Hematopoietic multipotent progenitor cell treated with erythropoietin and hydrocortisone succinate and interleukin-3 and kit ligand, for 15 days (in vitro differentiated cells): ENCODE measurements at regions not wholly inside any gene's neighbourhood (a gene's known extent, or its start where the extent isn't known, plus 50 kb on each side); places are given as distances from the start of the nearest gene placed in this dataset.

Experiments used
- DNase-seq: peaks from one replicate; pipeline ENCODE4 v3.0.0-alpha.2; 2015; ENCODE audit warnings: low spot score

GRCh38 chr4:22103768-22104167 is 155.2 kb upstream of the KCNIP4 start:
- no peak for DNase-seq

DNA sequence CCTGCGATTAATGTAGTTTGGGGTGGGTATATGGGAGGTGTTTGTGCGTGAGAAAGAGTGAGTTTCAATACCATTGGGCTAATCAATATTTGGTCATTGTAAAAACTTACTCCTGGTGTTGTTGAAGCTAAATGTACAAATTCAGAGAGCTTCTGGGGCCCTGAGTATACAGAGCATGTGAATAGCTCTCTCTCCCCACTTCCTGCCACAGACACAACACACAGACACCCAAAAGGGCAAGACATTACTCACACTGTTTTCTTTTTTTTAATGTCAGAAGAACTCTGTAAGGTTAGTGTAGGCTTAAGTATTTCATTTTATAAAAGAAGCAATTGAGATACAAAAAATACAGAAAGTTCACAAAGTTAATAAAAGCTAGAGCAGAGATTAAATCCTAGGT is 151.3 kb upstream of the KCNIP4 start:
- DNase-seq, result no peak

DNA sequence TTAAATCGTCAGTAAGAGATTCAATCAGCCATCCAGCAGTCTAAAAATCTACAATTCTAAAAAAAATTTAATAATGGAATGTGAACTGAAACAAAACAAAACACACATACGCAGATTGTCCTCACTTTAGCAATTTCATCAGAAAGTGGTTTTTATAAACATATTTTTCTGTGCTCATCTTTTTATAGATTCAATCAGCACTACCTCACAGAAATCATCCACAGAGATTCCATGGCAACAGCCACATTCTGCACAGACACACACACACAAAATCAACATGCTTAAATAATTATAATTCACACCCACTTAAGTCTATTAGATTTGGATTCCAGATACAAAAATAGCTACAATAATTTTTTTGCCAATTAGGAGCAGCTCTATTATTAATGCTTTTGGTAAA is 149.0 kb upstream of the KCNIP4 start:
- no peak for DNase-seq

DNA sequence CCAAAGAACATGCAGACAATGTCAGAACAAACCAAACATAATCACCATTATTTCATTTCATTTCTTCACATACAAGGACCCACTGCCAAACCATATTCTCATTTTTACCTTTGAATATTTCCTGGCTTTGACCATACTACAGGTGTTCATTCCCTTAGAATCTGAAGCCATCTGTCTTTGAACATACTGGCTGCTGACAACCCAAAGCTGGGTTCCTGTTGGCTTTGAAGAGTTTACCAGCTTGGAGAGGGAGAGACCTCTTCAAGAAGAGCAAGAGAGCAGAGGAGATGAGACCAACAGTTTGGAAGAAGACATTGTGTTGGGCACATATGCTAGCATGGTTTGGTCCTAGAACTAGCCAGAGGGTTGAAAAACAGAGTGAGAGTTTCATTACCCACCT is 145.6 kb upstream of the KCNIP4 start:
- no peak for DNase-seq

DNA sequence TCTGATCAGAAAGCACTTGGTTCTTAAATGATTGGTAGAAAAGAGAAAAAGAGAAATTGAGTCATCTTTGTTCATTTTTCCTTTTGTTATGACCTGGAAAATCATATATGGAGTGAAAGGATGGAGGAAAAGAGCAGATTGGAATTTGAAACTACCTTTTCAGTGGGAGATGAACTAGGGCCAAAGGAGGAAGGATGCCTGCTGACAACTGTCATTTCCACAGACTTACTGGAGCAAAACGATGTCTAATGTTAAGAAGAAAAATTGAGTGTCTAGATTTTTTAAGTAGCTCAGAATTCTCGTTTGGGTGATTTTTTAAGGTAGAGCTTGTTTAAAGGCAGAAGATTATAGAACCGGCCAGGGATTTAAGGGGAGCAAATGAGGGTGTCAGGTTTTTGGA is 144.6 kb upstream of the KCNIP4 start:
- no peak for DNase-seq

- DNase-seq, result no peak
These were observed 143.3 kb upstream of the KCNIP4 start for GRCh38 chr4:22091906-22092305.

- no peak for DNase-seq
These were observed 142.8 kb upstream of the KCNIP4 start for GRCh38 chr4:22091352-22091717.

DNA sequence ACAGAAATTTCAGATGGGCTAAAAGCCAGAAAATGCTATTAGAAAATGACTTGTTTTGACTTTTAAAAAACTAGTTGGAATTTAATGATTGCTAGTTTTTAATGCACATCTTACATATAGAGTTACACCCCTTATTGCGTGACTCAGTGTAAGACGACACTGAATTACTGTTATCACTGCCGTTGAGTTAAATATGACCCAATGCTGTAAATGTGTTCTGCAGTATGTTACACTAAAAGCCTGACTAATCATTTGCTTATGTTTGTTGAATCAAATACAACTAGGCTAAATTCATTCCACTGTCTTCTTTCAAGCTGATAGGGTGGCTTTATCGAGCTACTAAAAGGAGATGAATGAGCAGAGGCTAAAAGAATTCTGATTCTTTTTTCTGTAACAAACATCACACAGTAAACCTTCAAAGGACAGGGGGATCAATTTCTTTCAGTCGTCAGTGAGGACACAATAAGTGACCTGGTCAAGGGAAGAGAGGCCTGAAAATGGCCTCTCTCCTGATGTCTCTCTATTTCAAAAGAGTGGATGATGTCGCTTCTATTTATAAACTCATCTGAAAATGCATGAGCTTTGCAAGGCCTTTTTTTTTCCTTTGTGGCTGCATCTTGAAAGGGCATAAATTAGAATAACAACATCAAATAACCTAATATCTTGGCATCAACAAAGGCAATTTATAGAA is 142.2 kb upstream of the KCNIP4 start:
- no peak for DNase-seq

GRCh38 chr4:22077571-22077970 is 129.0 kb upstream of the KCNIP4 start:
- DNase-seq, result no peak

DNA sequence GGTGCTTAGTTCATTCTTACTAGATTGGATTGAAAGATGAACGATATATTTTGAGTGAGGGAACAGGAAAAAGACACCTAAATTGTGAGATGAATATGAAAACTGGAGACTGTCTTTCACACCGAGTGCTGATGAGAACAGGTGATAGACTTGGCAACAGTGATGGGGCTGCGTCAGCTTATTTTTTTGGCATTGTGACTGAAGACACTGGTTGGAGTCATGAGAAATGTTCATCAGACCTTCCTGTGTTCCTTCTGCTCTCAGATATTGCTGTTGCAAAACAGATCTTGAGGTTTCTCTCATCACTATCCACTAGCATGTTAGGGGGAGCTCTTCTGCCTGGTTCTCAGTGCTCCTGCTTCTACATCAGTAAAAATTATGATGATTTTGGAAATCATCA is 124.2 kb upstream of the KCNIP4 start:
- no peak for DNase-seq

DNA sequence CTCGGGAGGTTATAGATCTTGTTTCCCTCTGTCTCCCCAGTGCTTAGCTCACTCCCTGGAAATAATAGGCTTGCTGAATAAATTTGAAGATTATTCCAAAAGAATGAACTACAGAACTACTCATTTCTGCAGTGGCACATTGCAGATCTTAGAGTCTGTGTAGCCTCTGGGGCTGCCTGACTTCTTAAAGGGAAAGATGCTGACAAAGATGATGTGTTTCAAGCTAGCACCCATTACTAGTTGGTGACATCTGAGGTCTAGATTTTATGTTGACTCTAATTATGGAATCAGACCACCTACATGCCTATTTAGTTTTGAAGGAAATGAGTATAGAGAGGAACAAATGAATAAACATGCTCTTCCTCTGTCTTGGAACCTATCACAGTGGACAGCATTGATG is 123.7 kb upstream of the KCNIP4 start:
- DNase-seq, result no peak

DNA sequence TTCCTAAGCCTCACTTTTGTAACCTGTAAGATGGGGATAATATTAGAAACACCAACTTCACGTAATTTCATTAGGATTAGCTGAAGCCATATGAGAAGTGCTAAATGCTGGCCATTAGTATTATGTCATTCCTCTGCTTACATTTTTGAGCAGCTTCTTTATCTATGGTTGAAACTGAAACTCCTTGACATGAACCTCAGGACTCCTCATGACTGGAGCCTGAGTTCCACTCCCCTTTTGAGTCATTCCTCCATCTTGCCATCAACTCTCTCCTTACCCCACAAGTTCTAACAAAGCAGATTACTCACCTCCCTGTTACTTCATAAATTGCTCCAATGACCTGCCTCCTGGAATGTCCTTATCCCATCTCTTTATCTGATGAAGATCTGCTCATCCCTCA is 123.2 kb upstream of the KCNIP4 start:
- no peak for DNase-seq

- DNase-seq, result no peak
These were observed 121.7 kb upstream of the KCNIP4 start for GRCh38 chr4:22070256-22070655.

DNA sequence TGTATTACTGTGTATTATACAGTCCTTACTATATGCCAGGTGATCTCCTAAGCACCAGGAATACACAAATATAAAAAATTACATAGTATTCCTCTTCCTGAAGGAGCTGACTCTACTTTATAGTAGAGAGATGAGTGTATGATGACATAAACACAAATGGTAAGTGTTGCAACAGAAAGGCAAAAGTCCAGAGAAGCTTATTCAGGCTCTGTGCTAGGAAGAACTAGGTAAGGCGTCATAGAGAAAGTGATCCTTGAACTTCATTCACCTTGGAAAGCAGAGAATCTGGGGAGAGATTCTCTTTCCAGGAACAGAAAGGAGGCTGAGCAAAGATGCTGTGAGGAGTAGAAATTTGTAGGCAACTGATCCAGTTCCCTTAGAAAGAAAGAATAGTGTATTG is 115.0 kb upstream of the KCNIP4 start:
- DNase-seq, result no peak

- DNase-seq, result no peak
These were observed 114.1 kb upstream of the KCNIP4 start for GRCh38 chr4:22062676-22063075.

DNA sequence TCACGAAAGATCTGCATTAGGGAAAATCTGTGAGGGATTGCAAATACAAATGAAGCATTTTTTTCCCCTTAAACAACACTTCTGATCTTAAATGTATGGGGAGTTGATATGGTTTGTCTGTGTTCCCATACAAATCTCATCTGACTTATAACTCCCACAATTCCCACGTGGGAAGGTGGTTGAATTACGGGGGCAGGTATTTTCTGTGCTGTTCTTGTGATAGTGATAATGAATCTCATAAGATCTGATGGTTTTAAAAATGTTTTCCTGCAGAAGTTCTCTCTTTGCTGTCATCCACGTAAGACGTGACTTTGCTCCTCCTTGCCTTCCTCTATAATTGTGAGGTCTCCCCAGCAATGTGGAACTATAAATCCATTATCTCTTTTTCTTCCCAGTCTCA is 107.4 kb upstream of the KCNIP4 start:
- DNase-seq, result no peak

GRCh38 chr4:22052076-22052475 is 103.5 kb upstream of the KCNIP4 start:
- no peak for DNase-seq

GRCh38 chr4:22048323-22048722 is 99.8 kb upstream of the KCNIP4 start:
- DNase-seq, result no peak

DNA sequence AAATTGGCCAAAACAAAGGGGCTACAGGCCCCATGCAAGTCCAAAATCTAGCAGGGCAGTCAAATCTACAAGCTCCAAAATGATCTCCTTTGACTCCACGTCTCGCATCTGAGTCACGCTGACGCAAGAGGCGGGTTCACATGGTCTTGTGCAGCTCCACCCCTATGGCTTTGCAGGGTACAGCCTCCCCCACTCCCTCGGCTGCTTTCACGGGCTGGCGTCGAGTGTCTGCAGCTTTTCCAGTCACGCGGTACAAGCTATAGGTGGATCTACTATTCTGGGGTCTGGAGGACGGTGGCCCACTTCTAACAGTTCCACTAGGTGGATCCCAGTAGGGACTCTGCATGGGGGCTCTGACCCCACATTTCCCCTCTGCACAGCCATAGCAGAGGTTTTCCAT is 99.2 kb upstream of the KCNIP4 start:
- DNase-seq, result no peak

DNA sequence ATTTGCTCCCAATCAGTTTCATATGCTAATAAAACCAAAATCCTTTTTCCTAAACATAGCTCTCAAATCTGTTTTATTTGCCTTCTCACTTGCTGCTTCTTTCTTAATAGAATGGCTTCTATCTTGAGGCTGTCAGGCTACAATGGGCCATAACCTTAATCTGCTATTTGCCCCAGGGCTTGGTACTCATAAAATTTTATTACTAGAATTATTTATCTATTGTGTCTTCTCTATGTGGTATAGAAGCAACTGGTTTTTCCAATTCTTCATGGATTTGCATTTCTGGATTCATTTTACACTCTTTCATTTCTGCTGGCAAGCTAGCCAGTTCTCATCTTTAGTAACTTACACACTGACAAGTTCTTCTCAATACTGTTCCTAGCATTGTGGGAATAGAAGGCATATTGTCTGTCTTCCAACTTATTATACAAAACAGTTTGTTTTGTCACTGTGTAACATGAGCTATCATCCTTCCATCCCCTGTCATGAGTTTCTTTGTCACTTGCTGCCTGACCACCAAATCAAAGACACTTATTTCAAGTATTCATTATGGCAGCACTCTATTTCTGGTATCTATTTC is 96.6 kb upstream of the KCNIP4 start:
- DNase-seq, result no peak

- DNase-seq, result no peak
These were observed 82.9 kb upstream of the KCNIP4 start for GRCh38 chr4:22031423-22031822.

DNA sequence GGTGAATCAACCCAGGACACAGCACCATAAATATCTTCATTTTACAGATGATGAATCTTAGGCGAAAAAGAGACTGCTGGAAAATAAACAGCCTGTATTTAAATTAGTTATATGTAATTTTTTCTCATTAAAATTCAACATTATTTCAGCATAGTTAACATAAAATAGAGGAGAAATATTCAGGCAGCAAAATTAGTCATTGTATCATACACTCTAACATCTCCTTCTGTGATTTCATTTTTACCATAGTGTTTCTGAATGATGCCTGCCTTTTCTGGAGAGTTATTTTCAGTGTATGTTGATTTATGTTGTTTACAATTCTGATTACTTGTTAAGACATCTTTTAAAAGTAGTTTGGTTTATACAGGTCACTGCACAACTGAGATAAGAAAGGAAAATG is 82.3 kb upstream of the KCNIP4 start:
- no peak for DNase-seq

- DNase-seq, result no peak
These were observed 81.7 kb upstream of the KCNIP4 start for GRCh38 chr4:22030307-22030706.

GRCh38 chr4:22029803-22030202 is 81.2 kb upstream of the KCNIP4 start:
- no peak for DNase-seq
